Omental fat pad (tissue), 3 donors: ENCODE measurements at regions not wholly inside any gene's neighbourhood (a gene's known extent, or its start where the extent isn't known, plus 50 kb on each side); places are given as distances from the start of the nearest gene placed in this dataset.

Experiments
- ATAC-seq: fragments of 150-250 bp; one replicate; pipeline ENCODE4 v1.9.1; 2016; ENCODE audit warnings: mild to moderate bottlenecking, moderate library complexity; ENCODE audit not compliant: low FRiP score
- DNase-seq: peaks from one replicate; pipeline ENCODE4 v3.0.0-alpha.2; 2019; ENCODE audit warnings: low spot score
- TF ChIP-seq, protein P1 (sequence below), 3 donors: fragments of 450-650 bp; IDR thresholded peaks; one replicate each; pipeline ENCODE4 v1.5.1; 2016 to 2017; ENCODE audit warnings: antibody characterized with exemption in 3 of 3, mild to moderate bottlenecking in 3 of 3, moderate library complexity in 2 of 3

DNA sequence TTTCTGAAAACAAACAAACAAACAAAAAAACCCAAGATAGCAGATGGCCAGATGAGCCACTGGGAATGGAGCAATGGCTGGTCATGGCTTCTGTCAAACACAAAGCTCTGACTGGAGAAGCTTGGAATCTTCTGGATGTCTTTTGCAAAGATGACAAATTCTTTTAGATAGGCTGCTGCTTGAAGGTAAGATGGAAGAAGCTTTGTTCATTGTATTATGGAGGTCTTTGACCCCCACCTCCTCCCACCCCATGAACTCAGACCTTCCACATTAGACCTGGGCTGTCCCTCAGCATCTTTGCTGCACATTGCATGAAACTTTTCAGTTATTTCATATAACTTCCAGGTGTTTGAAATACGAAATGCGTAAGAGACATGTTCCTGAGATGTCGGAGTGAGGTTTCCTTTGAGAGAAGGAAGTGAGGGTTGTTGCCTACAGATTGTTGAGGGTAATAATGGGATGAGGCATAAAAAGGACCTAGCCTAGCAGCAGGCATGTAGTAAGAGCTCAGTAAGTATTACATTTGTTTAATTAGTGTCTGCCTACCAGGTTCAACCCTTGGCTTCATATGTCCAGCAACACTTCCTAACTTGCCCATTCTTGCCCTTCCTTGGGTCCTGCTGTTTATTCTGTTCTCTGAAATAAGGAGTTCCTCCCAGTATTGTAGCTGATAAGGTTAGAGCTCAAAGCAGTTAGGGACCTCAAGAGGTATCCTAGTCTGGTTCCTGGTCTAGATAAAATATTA lies 51.4 kb upstream of the IER3 start:
- TF ChIP-seq, protein P1, sequence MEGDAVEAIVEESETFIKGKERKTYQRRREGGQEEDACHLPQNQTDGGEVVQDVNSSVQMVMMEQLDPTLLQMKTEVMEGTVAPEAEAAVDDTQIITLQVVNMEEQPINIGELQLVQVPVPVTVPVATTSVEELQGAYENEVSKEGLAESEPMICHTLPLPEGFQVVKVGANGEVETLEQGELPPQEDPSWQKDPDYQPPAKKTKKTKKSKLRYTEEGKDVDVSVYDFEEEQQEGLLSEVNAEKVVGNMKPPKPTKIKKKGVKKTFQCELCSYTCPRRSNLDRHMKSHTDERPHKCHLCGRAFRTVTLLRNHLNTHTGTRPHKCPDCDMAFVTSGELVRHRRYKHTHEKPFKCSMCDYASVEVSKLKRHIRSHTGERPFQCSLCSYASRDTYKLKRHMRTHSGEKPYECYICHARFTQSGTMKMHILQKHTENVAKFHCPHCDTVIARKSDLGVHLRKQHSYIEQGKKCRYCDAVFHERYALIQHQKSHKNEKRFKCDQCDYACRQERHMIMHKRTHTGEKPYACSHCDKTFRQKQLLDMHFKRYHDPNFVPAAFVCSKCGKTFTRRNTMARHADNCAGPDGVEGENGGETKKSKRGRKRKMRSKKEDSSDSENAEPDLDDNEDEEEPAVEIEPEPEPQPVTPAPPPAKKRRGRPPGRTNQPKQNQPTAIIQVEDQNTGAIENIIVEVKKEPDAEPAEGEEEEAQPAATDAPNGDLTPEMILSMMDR (IDR thresholded peaks at IDR 0.05): no peak
- ATAC-seq (no peak), DNase-seq (no peak)
